ENCODE measurements at regions not wholly inside any gene's neighbourhood (a gene's known extent, or its start where the extent isn't known, plus 50 kb on each side); places are given as distances from the start of the nearest gene placed in this dataset.
A peak's percentile ranks its signal among the peaks of the same experiment; 100 is the strongest.
"Not testable (repeated sequence)": the region's sequence is repeated elsewhere in the genome, so short reads cannot be mapped to it uniquely, and the experiment has no call there.

DNA sequence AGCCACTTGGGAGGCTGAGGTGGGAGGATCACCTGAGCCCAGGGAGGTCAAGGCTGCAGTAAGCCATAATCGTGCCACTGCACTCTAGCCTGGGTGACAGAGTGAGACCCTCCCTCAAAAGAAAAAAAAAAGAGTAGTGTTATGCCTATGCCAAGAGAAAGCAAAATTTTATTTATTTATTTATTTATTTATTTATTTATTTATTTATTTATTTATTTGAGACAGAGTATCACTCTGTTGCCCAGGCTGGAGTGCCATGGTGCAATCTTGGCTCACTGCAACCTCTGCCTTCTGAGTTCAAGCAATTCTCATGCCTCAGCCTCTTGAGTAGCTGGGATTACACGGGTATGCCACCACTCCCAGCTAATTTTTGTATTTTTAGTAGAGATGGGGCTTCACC, 72.6 kb upstream of the RAPGEF2 start:
- POLR2A ChIA-PET; H3K27ac ChIP-seq (ENCODE audit: insufficient read depth in 1 of 2, low read depth in 1 of 2, low read length in 2 of 2, poor library complexity in 1 of 2, severe bottlenecking in 2 of 2); H3K4me3 ChIP-seq (ENCODE audit: control insufficient read depth in 1 of 7, extremely low read depth in 1 of 7, insufficient read depth in 4 of 7, low read depth in 2 of 7, low read length in 6 of 7); CTCF ChIA-PET; H3K27me3 ChIP-seq (replicated peaks in 2 of 5; ENCODE audit: control insufficient read depth in 4 of 5, insufficient read depth in 5 of 5, low read length in 4 of 5); H3K36me3 ChIP-seq (ENCODE audit: control insufficient read depth in 4 of 4, insufficient read depth in 4 of 4, low read length in 3 of 4); DNase-seq; H3K9me3 ChIP-seq (ENCODE audit: control extremely low read depth in 1 of 5, control insufficient read depth in 4 of 5, insufficient read depth in 2 of 5, low read depth in 1 of 5, low read length in 4 of 5): not testable (repeated sequence)
- peaks cover 0 to 13% (median 5%) of the 10 kb centered on the region in 4 experiments for H3K4me1 ChIP-seq (ENCODE audit: control extremely low read depth in 1 of 4, control insufficient read depth in 4 of 4, insufficient read depth in 4 of 4, low read length in 3 of 4)
- WGBS (ENCODE audit: insufficient coverage) = 100% methylated on average over 1 of the region's 2 CpGs

DNA sequence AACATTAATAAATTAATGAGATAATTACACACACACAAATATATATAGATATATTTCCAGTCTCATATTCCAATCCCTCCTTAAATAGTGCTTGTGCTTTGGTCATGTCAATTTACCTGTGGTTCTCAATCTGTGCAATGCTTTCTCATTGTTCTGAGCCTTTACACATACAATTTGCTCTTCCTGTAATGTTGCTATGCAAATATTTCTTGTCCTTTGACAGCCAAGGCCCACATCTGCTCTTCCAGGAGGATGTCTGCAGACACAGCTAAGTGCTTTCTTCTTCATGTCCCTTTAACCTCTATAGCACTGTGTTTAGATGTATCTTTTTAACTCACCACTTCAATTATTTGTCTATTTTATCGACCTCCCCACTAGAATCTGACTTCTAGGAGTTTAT, 67.3 kb upstream of the RAPGEF2 start:
- CTCF ChIA-PET = interaction anchor here (1.0 to 1.9 kb wide), 4 partner anchors 8 to 24 kb away, joined by 3 to 5 read pairs (median 4); no protein-coding TSS in a partner anchor
- WGBS (ENCODE audit: insufficient coverage) = no CpG with 5 or more reads among the region's 1 CpG

DNA sequence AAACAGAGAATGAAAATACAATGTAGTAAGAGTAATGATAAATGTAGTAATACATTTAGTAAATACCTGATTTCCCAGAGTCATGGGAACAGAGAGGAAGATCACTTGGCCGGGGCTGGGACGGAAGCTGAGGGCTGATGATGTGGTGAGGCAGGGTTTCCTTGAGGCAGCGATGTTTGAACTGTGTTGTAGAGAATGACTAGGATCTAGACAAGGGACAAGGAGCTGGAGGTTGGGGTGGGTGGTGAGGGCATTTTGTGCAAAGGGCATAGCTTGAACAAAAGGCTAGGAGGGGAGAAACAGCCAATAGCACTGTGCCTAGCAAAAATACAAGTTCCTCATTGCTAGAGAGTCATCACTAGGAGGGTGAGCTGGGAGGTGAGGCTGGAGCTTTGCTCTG, 64.3 kb upstream of the RAPGEF2 start:
- Histone ChIP-seq H3K9me3 (ENCODE audit: control extremely low read depth in 1 of 5, control insufficient read depth in 4 of 5, insufficient read depth in 2 of 5, low read depth in 1 of 5, low read length in 4 of 5) (no peaks in the 10 kb centered on the region), H3K27me3 (replicated peaks in 2 of 5; ENCODE audit: control insufficient read depth in 4 of 5, insufficient read depth in 5 of 5, low read length in 4 of 5) (no peaks in the 10 kb centered on the region), H3K36me3 (ENCODE audit: control insufficient read depth in 4 of 4, insufficient read depth in 4 of 4, low read length in 3 of 4) (no peaks in the 10 kb centered on the region), H3K4me1 (ENCODE audit: control extremely low read depth in 1 of 4, control insufficient read depth in 4 of 4, insufficient read depth in 4 of 4, low read length in 3 of 4) (peaks cover 0 to 62% (median 18%) of the 10 kb centered on the region in 4 experiments), H3K27ac (ENCODE audit: insufficient read depth in 1 of 2, low read depth in 1 of 2, low read length in 2 of 2, poor library complexity in 1 of 2, severe bottlenecking in 2 of 2) (no peak overlapping the region), H3K4me3 (ENCODE audit: control insufficient read depth in 1 of 7, extremely low read depth in 1 of 7, insufficient read depth in 4 of 7, low read depth in 2 of 7, low read length in 6 of 7) (peak overlapping the region in 2 of 7 experiments; percentile 16 to 46)
- DNase-seq = peak; percentile 36 to 76 (median 58)
- WGBS (ENCODE audit: insufficient coverage) = 18% methylated on average over 3 of the region's 3 CpGs
- POLR2A ChIA-PET = interaction anchor here (0.7 to 1.1 kb wide), 2 partner anchors 40 to 192 kb away, joined by 3 to 4 read pairs; no protein-coding TSS in a partner anchor
- CTCF ChIA-PET = interaction anchor here (0.8 to 1.1 kb wide), 4 partner anchors 9 to 121 kb away, joined by 3 read pairs; no protein-coding TSS in a partner anchor

More for the DNA sequence above, 67.3 kb upstream of the RAPGEF2 start:
- no peaks in the 10 kb centered on the region for H3K36me3 ChIP-seq (ENCODE audit: control insufficient read depth in 4 of 4, insufficient read depth in 4 of 4, low read length in 3 of 4)
- POLR2A ChIA-PET = no interaction called here
- H3K27ac ChIP-seq (ENCODE audit: insufficient read depth in 1 of 2, low read depth in 1 of 2, low read length in 2 of 2, poor library complexity in 1 of 2, severe bottlenecking in 2 of 2) = no peak overlapping the region
- DNase-seq = no peak
- no peaks in the 10 kb centered on the region for H3K9me3 ChIP-seq (ENCODE audit: control extremely low read depth in 1 of 5, control insufficient read depth in 4 of 5, insufficient read depth in 2 of 5, low read depth in 1 of 5, low read length in 4 of 5)
- H3K4me3 ChIP-seq (ENCODE audit: control insufficient read depth in 1 of 7, extremely low read depth in 1 of 7, insufficient read depth in 4 of 7, low read depth in 2 of 7, low read length in 6 of 7) = no peak overlapping the region
- H3K27me3 ChIP-seq (replicated peaks in 2 of 5; ENCODE audit: control insufficient read depth in 4 of 5, insufficient read depth in 5 of 5, low read length in 4 of 5) = no peaks in the 10 kb centered on the region
- H3K4me1 ChIP-seq (ENCODE audit: control extremely low read depth in 1 of 4, control insufficient read depth in 4 of 4, insufficient read depth in 4 of 4, low read length in 3 of 4) = peaks cover 0 to 36% (median 9%) of the 10 kb centered on the region in 4 experiments

DNA sequence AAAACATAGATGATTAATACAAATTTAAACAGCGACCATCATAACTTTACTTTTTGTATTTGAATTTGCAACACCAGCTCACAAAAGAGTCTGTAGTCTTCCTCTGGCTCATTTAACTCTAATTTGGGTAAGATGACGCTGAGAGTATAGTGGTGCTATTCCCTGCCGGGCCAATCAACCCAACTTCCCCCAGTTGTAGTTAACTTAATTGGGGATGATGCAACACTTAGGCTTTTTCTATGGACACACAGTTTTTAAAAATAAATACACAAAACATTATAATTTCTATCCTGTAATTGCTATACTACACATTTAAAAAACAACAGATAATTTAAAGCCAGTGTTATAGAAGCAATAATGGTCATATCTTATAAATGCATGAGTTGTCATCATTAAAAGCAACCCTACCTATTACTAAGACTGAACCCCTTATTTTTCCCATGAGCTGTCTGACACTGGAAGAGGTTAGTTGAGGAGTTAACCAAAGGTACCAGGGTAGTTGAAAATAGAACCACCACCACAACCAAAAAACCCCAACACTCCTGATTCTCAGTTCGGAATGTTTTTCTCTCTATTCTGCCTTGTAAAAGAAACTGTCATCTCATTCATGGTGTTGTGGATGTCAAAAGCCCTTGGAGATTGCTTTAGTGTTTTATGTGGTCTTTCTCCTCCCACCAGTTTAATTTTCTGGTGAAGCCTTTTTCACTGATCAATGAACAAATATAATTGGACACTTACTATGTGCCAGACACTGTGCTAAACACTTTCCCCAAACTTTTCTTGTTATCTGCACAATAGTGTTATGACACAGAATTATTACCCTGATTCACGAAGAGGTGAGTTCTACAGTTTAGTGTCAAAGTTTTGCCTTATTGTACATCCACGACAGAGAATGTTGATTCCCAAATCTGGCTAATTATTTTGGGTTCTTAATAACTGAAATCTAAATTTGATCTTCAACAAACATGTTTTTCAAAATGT, 61.5 kb upstream of the RAPGEF2 start:
- H3K27ac ChIP-seq (ENCODE audit: insufficient read depth in 1 of 2, low read depth in 1 of 2, low read length in 2 of 2, poor library complexity in 1 of 2, severe bottlenecking in 2 of 2) = peak overlapping the region; percentile 44 to 75
- ChIA-PET POLR2A (no interaction called here), CTCF (interaction anchor here (0.5 to 0.9 kb wide), 2 partner anchors 8 to 56 kb away, joined by 3 read pairs; no protein-coding TSS in a partner anchor)
- 88% methylated on average over 1 of the region's 6 CpGs for WGBS (ENCODE audit: insufficient coverage)
- peaks cover 0 to 62% (median 22%) of the 10 kb centered on the region in 4 experiments for H3K4me1 ChIP-seq (ENCODE audit: control extremely low read depth in 1 of 4, control insufficient read depth in 4 of 4, insufficient read depth in 4 of 4, low read length in 3 of 4)
- no peaks in the 10 kb centered on the region for H3K36me3 ChIP-seq (ENCODE audit: control insufficient read depth in 4 of 4, insufficient read depth in 4 of 4, low read length in 3 of 4)
- DNase-seq = peak in 2 of 3 donors; percentile 13 to 51
- H3K9me3 ChIP-seq (ENCODE audit: control extremely low read depth in 1 of 5, control insufficient read depth in 4 of 5, insufficient read depth in 2 of 5, low read depth in 1 of 5, low read length in 4 of 5) = no peaks in the 10 kb centered on the region
- no peaks in the 10 kb centered on the region for H3K27me3 ChIP-seq (replicated peaks in 2 of 5; ENCODE audit: control insufficient read depth in 4 of 5, insufficient read depth in 5 of 5, low read length in 4 of 5)
- H3K4me3 ChIP-seq (ENCODE audit: control insufficient read depth in 1 of 7, extremely low read depth in 1 of 7, insufficient read depth in 4 of 7, low read depth in 2 of 7, low read length in 6 of 7) = peak overlapping the region in 3 of 7 experiments; percentile 27 to 66 (median 28)

DNA sequence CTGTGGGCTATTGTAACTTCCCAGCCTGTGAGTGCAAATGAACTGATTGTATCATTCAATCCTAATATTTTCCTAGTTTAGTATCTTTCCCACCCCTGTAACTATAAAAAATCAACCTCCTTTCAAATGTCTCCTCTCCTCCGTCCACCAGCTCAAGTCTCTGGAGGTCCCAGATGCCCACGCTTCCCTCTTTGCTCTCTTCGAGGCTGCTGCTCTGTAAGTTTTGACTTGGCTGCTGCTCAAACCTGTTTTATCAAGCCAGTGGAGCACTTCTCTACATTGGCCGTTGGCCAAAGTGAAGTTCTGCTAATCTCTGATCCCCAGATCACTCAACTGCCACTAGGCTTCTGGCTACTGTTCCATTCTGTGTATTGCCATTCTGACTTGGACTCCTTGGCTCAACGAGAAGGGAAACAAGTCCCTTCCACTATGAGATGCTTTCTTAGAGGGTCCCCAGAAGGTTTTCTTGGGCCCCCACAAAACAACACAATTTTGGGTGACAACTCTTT, 60.7 kb upstream of the RAPGEF2 start:
- WGBS (ENCODE audit: insufficient coverage) = 2% methylated on average over 5 of the region's 5 CpGs
- Histone ChIP-seq H3K27me3 (replicated peaks in 2 of 5; ENCODE audit: control insufficient read depth in 4 of 5, insufficient read depth in 5 of 5, low read length in 4 of 5) (no peaks in the 10 kb centered on the region), H3K4me1 (ENCODE audit: control extremely low read depth in 1 of 4, control insufficient read depth in 4 of 4, insufficient read depth in 4 of 4, low read length in 3 of 4) (peaks cover 0 to 62% (median 21%) of the 10 kb centered on the region in 4 experiments), H3K36me3 (ENCODE audit: control insufficient read depth in 4 of 4, insufficient read depth in 4 of 4, low read length in 3 of 4) (no peaks in the 10 kb centered on the region), H3K4me3 (ENCODE audit: control insufficient read depth in 1 of 7, extremely low read depth in 1 of 7, insufficient read depth in 4 of 7, low read depth in 2 of 7, low read length in 6 of 7) (peak overlapping the region in 5 of 7 experiments; percentile 3 to 66 (median 28)), H3K27ac (ENCODE audit: insufficient read depth in 1 of 2, low read depth in 1 of 2, low read length in 2 of 2, poor library complexity in 1 of 2, severe bottlenecking in 2 of 2) (peak overlapping the region; percentile 44 to 75), H3K9me3 (ENCODE audit: control extremely low read depth in 1 of 5, control insufficient read depth in 4 of 5, insufficient read depth in 2 of 5, low read depth in 1 of 5, low read length in 4 of 5) (no peaks in the 10 kb centered on the region)
- CTCF ChIA-PET = no interaction called here
- POLR2A ChIA-PET = no interaction called here
- DNase-seq = peak; percentile 85 to 97 (median 92)

DNA sequence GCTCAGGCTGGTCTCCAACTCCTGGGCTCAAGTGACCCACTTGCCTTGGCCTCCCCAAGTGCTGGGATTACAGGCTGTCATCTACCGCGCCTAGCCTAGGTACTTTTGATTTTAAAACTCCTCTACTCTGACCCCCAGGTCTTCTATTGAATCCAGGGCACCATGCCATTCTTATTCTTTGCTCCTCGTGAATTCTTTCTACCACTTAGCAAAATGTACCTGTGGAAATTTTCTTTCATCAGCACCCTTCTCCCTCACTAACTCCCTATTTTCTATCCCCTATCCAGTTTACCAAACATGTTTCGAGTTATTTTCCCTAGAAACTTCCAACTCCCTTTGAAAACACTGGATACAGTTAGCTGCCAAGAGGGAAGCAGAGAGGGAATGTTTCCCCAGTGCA, 60.0 kb upstream of the RAPGEF2 start:
- H3K9me3 ChIP-seq (ENCODE audit: control extremely low read depth in 1 of 5, control insufficient read depth in 4 of 5, insufficient read depth in 2 of 5, low read depth in 1 of 5, low read length in 4 of 5) = no peaks in the 10 kb centered on the region
- H3K36me3 ChIP-seq (ENCODE audit: control insufficient read depth in 4 of 4, insufficient read depth in 4 of 4, low read length in 3 of 4) = no peaks in the 10 kb centered on the region
- H3K4me1 ChIP-seq (ENCODE audit: control extremely low read depth in 1 of 4, control insufficient read depth in 4 of 4, insufficient read depth in 4 of 4, low read length in 3 of 4) = peaks cover 3 to 63% (median 22%) of the 10 kb centered on the region in 4 experiments
- POLR2A ChIA-PET = no interaction called here
- no peak for DNase-seq
- 100% methylated on average over 3 of the region's 4 CpGs for WGBS (ENCODE audit: insufficient coverage)
- CTCF ChIA-PET = interaction anchor here (1.7 kb wide), 1 partner anchor 16 kb away, joined by 5 read pairs; no protein-coding TSS in a partner anchor
- H3K27ac ChIP-seq (ENCODE audit: insufficient read depth in 1 of 2, low read depth in 1 of 2, low read length in 2 of 2, poor library complexity in 1 of 2, severe bottlenecking in 2 of 2) = peak overlapping the region in 1 of 2 experiments; percentile 75
- H3K4me3 ChIP-seq (ENCODE audit: control insufficient read depth in 1 of 7, extremely low read depth in 1 of 7, insufficient read depth in 4 of 7, low read depth in 2 of 7, low read length in 6 of 7) = no peak overlapping the region
- H3K27me3 ChIP-seq (replicated peaks in 2 of 5; ENCODE audit: control insufficient read depth in 4 of 5, insufficient read depth in 5 of 5, low read length in 4 of 5) = no peaks in the 10 kb centered on the region
